H9 (cell line): ENCODE measurements at regions not wholly inside any gene's neighbourhood (a gene's known extent, or its start where the extent isn't known, plus 50 kb on each side); places are given as distances from the start of the nearest gene placed in this dataset.

Experiments used
- DNase-seq: peaks from one replicate; pipeline ENCODE4 v3.0.0-alpha.2; 2017
- H2AFZ ChIP-seq: one replicate; pipeline ENCODE4 v1.6.1; 2013; ENCODE audit warnings: mild to moderate bottlenecking, low read length, control low read depth, moderate library complexity
- H2AK5ac ChIP-seq: 2 replicates; pipeline ENCODE4 v1.6.1; 2013; ENCODE audit warnings: low read length, control low read depth, mixed read lengths; ENCODE audit not compliant: insufficient read length
- H2BK120ac ChIP-seq: one replicate; pipeline ENCODE4 v1.6.1; 2013; ENCODE audit warnings: low read depth, mild to moderate bottlenecking, low read length, control low read depth, inconsistent platforms; ENCODE audit not compliant: poor library complexity, severe bottlenecking
- H2BK12ac ChIP-seq: 2 replicates; pipeline ENCODE4 v1.6.1; 2013; ENCODE audit warnings: low read length, control low read depth, mixed read lengths, low read depth; ENCODE audit not compliant: insufficient read length
- H2BK15ac ChIP-seq: 2 replicates; pipeline ENCODE4 v1.6.1; 2013; ENCODE audit warnings: low read depth, low read length, control low read depth
- H2BK20ac ChIP-seq: one replicate; pipeline ENCODE4 v1.6.1; 2013; ENCODE audit warnings: low read depth, mild to moderate bottlenecking, low read length, control low read depth, inconsistent platforms; ENCODE audit not compliant: poor library complexity, severe bottlenecking
- H2BK5ac ChIP-seq: 2 replicates; pipeline ENCODE4 v1.6.1; 2013; ENCODE audit warnings: low read length, control low read depth, mixed read lengths; ENCODE audit not compliant: insufficient read length
- H3K14ac ChIP-seq: 2 replicates; pipeline ENCODE4 v1.6.1; 2013; ENCODE audit warnings: low read length, control low read depth; ENCODE audit not compliant: insufficient read depth
- H3K18ac ChIP-seq: 2 replicates; pipeline ENCODE4 v1.6.1; 2013; ENCODE audit warnings: low read depth, mild to moderate bottlenecking, mixed read lengths, low read length, control low read depth; ENCODE audit not compliant: insufficient read length
- H3K23ac ChIP-seq: 2 replicates; pipeline ENCODE4 v1.6.1; 2013; ENCODE audit warnings: low read length, control low read depth, mixed read lengths, low read depth; ENCODE audit not compliant: insufficient read length
- H3K23me2 ChIP-seq: 2 replicates; pipeline ENCODE4 v1.6.1; 2013; ENCODE audit warnings: low read depth, mild to moderate bottlenecking, mixed read lengths, low read length, control low read depth; ENCODE audit not compliant: insufficient read length, poor library complexity, severe bottlenecking
- H3K27ac ChIP-seq: 2 replicates; pipeline ENCODE4 v1.5.1; 2013; ENCODE audit warnings: low read length, control low read depth, mixed read lengths, low read depth; ENCODE audit not compliant: insufficient read length
- H3K27me3 ChIP-seq: 2 replicates; pipeline ENCODE4 v1.6.1; 2013; ENCODE audit warnings: low read length, control low read depth, inconsistent platforms; ENCODE audit not compliant: insufficient read depth
- H3K4ac ChIP-seq: 2 replicates; pipeline ENCODE4 v1.6.1; 2013; ENCODE audit warnings: low read depth, mild to moderate bottlenecking, control low read depth, inconsistent platforms, low read length, moderate library complexity
- H3K4me1 ChIP-seq: 2 replicates; pipeline ENCODE4 v1.6.1; 2013; ENCODE audit warnings: low read length, control low read depth, inconsistent platforms; ENCODE audit not compliant: insufficient read depth
- H3K4me2 ChIP-seq: 2 replicates; pipeline ENCODE4 v1.6.1; 2013; ENCODE audit warnings: low read length, control low read depth, mixed read lengths; ENCODE audit not compliant: insufficient read length, insufficient read depth
- H3K56ac ChIP-seq: 2 replicates; pipeline ENCODE4 v1.6.1; 2013; ENCODE audit warnings: low read depth, mild to moderate bottlenecking, mixed read lengths, low read length, control low read depth; ENCODE audit not compliant: insufficient read length
- H3K79me1 ChIP-seq: 2 replicates; pipeline ENCODE4 v1.6.1; 2013; ENCODE audit warnings: low read depth, mild to moderate bottlenecking, moderate library complexity, low read length, control low read depth, inconsistent platforms; ENCODE audit not compliant: insufficient read depth, poor library complexity, severe bottlenecking
- H3K79me2 ChIP-seq: 2 replicates; pipeline ENCODE4 v1.6.1; 2013; ENCODE audit warnings: low read length, control low read depth, inconsistent platforms; ENCODE audit not compliant: insufficient read depth
- H3K9ac ChIP-seq: 2 replicates; pipeline ENCODE4 v1.6.1; 2013; ENCODE audit warnings: low read length, control low read depth, mixed read lengths; ENCODE audit not compliant: insufficient read length; ENCODE audit errors: extremely low read depth
- H3K9me3 ChIP-seq: one replicate; pipeline ENCODE4 v1.6.1; 2013; ENCODE audit warnings: low read depth, low read length, inconsistent platforms; ENCODE audit not compliant: control insufficient read depth
- H3T11ph ChIP-seq: one replicate; pipeline ENCODE4 v1.6.1; 2013; ENCODE audit warnings: mild to moderate bottlenecking, low read length, control low read depth, inconsistent platforms
- H4K20me1 ChIP-seq: one replicate; pipeline ENCODE4 v1.6.1; 2013; ENCODE audit not compliant: control insufficient read depth, insufficient read length, insufficient read depth
- H4K5ac ChIP-seq: 2 replicates; pipeline ENCODE4 v1.6.1; 2013; ENCODE audit warnings: low read depth, mild to moderate bottlenecking, mixed read lengths, low read length, control low read depth; ENCODE audit not compliant: insufficient read length
- H4K8ac ChIP-seq: replicated peaks from 2 replicates; pipeline ENCODE4 v1.6.1; 2013; ENCODE audit warnings: low read length, control low read depth, mixed read lengths, low read depth; ENCODE audit not compliant: insufficient read length
- H4K91ac ChIP-seq: 2 replicates; pipeline ENCODE4 v1.6.1; 2013; ENCODE audit warnings: low read depth, mild to moderate bottlenecking, moderate library complexity, mixed read lengths, low read length, control low read depth; ENCODE audit not compliant: insufficient read length
- H3K27ac Mint-ChIP-seq, 3 experiments: 2 replicates in 2 of 3; 3 replicates in 1 of 3; pipeline ENCODE4 v1.8.0; 2020 to 2021; ENCODE audit warnings: mixed read lengths in 3 of 3, mild to moderate bottlenecking in 1 of 3, moderate library complexity in 1 of 3
- H3K27me3 Mint-ChIP-seq: 2 replicates; pipeline ENCODE4 v1.8.0; 2021; ENCODE audit warnings: low read depth, mild to moderate bottlenecking, moderate library complexity, mixed read lengths
- H3K36me3 Mint-ChIP-seq, 3 experiments: 2 replicates in 2 of 3; 3 replicates in 1 of 3; pipeline ENCODE4 v1.8.0; 2020 to 2021; ENCODE audit warnings: low read depth in 3 of 3, mixed read lengths in 3 of 3; ENCODE audit not compliant: insufficient read depth in 1 of 3
- H3K4me1 Mint-ChIP-seq, 2 experiments: 2 replicates each; pipeline ENCODE4 v1.8.0; 2020; ENCODE audit warnings: mixed read lengths in 2 of 2
- H3K4me3 Mint-ChIP-seq, 2 experiments: 2 replicates in 1 of 2; 3 replicates in 1 of 2; pipeline ENCODE4 v1.8.0; 2020 to 2021; ENCODE audit warnings: mild to moderate bottlenecking in 2 of 2, mixed read lengths in 2 of 2, moderate library complexity in 1 of 2
- H3K9me3 Mint-ChIP-seq, 2 experiments: 2 replicates in 1 of 2; 3 replicates in 1 of 2; pipeline ENCODE4 v1.8.0; 2020; ENCODE audit warnings: mild to moderate bottlenecking in 2 of 2, mixed read lengths in 2 of 2, moderate library complexity in 1 of 2
- TF ChIP-seq, protein P1 (sequence below): fragments of 200-600 bp; sonication (generic); conservative IDR thresholded peaks from 3 replicates; pipeline ENCODE4 v1.8.0; 2021; ENCODE audit warnings: antibody characterized with exemption, mild to moderate bottlenecking

DNA sequence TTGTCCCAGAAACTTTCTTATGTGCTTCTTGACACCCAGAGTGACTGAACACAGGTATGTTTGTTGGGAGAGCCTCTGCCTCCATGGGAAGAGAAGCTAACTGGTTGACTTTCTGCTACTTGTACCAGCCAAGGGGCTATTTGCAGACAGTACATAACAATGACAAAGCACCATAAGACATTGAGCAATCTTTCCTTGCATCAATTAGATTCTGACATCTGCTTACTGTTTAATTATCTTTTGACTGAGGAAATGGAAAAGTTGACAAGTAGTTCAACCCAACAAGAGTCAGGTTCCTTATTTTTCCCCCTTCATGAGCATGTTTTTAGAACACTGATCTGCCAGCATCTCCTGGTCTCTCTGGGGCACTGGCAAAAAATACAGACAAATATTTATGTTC is 157.7 kb downstream of the RPLP1 start:
- H4K91ac ChIP-seq: no peak overlapping the region
- no peak overlapping the region for H3T11ph ChIP-seq
- Mint-ChIP-seq H3K4me1 (peaks cover 5 to 8% of the 10 kb centered on the region in 2 experiments), H3K4me3 (no peak overlapping the region), H3K27ac (no peak overlapping the region), H3K27me3 (no peaks in the 10 kb centered on the region; the same call in none of the 2 replicates), H3K36me3 (no peaks in the 10 kb centered on the region), H3K9me3 (no peaks in the 10 kb centered on the region; a peak in 1 of 5 replicates)
- no peak overlapping the region for H3K9ac ChIP-seq
- no peak for DNase-seq
- no peak overlapping the region for H3K4me2 ChIP-seq
- no peaks in the 10 kb centered on the region for H3K79me1 ChIP-seq
- H3K9me3 ChIP-seq: no peaks in the 10 kb centered on the region
- no peak overlapping the region for H3K4ac ChIP-seq
- H3K4me1 ChIP-seq: no peaks in the 10 kb centered on the region
- H3K56ac ChIP-seq: no peak overlapping the region
- no peak overlapping the region for H3K18ac ChIP-seq
- TF ChIP-seq, protein P1, sequence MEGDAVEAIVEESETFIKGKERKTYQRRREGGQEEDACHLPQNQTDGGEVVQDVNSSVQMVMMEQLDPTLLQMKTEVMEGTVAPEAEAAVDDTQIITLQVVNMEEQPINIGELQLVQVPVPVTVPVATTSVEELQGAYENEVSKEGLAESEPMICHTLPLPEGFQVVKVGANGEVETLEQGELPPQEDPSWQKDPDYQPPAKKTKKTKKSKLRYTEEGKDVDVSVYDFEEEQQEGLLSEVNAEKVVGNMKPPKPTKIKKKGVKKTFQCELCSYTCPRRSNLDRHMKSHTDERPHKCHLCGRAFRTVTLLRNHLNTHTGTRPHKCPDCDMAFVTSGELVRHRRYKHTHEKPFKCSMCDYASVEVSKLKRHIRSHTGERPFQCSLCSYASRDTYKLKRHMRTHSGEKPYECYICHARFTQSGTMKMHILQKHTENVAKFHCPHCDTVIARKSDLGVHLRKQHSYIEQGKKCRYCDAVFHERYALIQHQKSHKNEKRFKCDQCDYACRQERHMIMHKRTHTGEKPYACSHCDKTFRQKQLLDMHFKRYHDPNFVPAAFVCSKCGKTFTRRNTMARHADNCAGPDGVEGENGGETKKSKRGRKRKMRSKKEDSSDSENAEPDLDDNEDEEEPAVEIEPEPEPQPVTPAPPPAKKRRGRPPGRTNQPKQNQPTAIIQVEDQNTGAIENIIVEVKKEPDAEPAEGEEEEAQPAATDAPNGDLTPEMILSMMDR: no peak
- H2AK5ac ChIP-seq: no peak overlapping the region
- no peak overlapping the region for H2BK120ac ChIP-seq
- H3K27me3 ChIP-seq: no peaks in the 10 kb centered on the region
- no peak overlapping the region for H2BK20ac ChIP-seq
- no peak overlapping the region for H2BK12ac ChIP-seq
- no peaks in the 10 kb centered on the region for H3K23me2 ChIP-seq
- no peak overlapping the region for H2BK15ac ChIP-seq
- no peak overlapping the region for H4K8ac ChIP-seq
- no peak overlapping the region for H4K5ac ChIP-seq
- no peaks in the 10 kb centered on the region for H4K20me1 ChIP-seq
- no peak overlapping the region for H2BK5ac ChIP-seq
- no peak overlapping the region for H2AFZ ChIP-seq
- H3K79me2 ChIP-seq: no peaks in the 10 kb centered on the region
- H3K27ac ChIP-seq: no peak overlapping the region
- no peak overlapping the region for H3K14ac ChIP-seq
- H3K23ac ChIP-seq: no peak overlapping the region
